CD8-positive, alpha-beta memory T cell (primary cell): ENCODE measurements at regions not wholly inside any gene's neighbourhood (a gene's known extent, or its start where the extent isn't known, plus 50 kb on each side); places are given as distances from the start of the nearest gene placed in this dataset.
"Not testable (repeated sequence)": the region's sequence is repeated elsewhere in the genome, so short reads cannot be mapped to it uniquely, and the experiment has no call there.

Experiments used
- CTCF ChIA-PET: fragments of 350-600 bp; sonication (Branson Sonifier 250); formaldehyde crosslinking; loops from one replicate; lab custom pipeline; 2021; ENCODE audit warnings: antibody characterized with exemption; lab: Charles Lee
- POLR2A ChIA-PET: fragments of 350-600 bp; sonication (Branson Sonifier 250); formaldehyde crosslinking; loops from one replicate; lab custom pipeline; 2021; ENCODE audit warnings: antibody characterized with exemption; lab: Charles Lee
- DNase-seq, 5 donors: peaks; one replicate each; pipeline versions ENCODE4 v3.0.0 to v3.0.0-alpha.2; 2020 to 2022; ENCODE audit warnings: mixed read lengths in 1 of 5
- H3K27ac ChIP-seq: one replicate; pipeline ENCODE4 v1.7.0; 2013; ENCODE audit warnings: low read depth, mild to moderate bottlenecking, low read length, moderate library complexity
- H3K27me3 ChIP-seq: 2 replicates; pipeline ENCODE4 v1.7.0; 2013; ENCODE audit warnings: low read length, mild to moderate bottlenecking; ENCODE audit not compliant: insufficient read depth, poor library complexity, severe bottlenecking
- H3K36me3 ChIP-seq: 2 replicates; pipeline ENCODE4 v1.7.0; 2013; ENCODE audit warnings: mild to moderate bottlenecking, low read length, moderate library complexity; ENCODE audit not compliant: insufficient read depth
- H3K4me1 ChIP-seq: 2 replicates; pipeline ENCODE4 v1.7.0; 2013; ENCODE audit warnings: mild to moderate bottlenecking, low read length, moderate library complexity; ENCODE audit not compliant: insufficient read depth
- H3K4me3 ChIP-seq: 2 replicates; pipeline ENCODE4 v1.7.0; 2013; ENCODE audit warnings: mild to moderate bottlenecking, low read length
- H3K9me3 ChIP-seq: 2 replicates; pipeline ENCODE4 v1.7.0; 2013; ENCODE audit warnings: mild to moderate bottlenecking, low read length
- H3K27ac Mint-ChIP-seq, 8 donors: one replicate each; pipeline ENCODE4 v1.8.0; 2020 to 2021; ENCODE audit warnings: mixed read lengths in 8 of 8, mild to moderate bottlenecking in 6 of 8, inconsistent platforms in 3 of 8, moderate library complexity in 3 of 8
- H3K27me3 Mint-ChIP-seq, 2 donors: one replicate each; pipeline ENCODE4 v1.8.0; 2020 to 2021; ENCODE audit warnings: mixed read lengths in 2 of 2, mild to moderate bottlenecking in 1 of 2, moderate library complexity in 1 of 2
- H3K36me3 Mint-ChIP-seq, 3 donors: one replicate each; pipeline ENCODE4 v1.8.0; 2020 to 2021; ENCODE audit warnings: mixed read lengths in 3 of 3, inconsistent platforms in 1 of 3, mild to moderate bottlenecking in 1 of 3
- H3K4me1 Mint-ChIP-seq, 3 donors: one replicate each; pipeline ENCODE4 v1.8.0; 2020 to 2021; ENCODE audit warnings: mixed read lengths in 3 of 3, inconsistent platforms in 1 of 3, mild to moderate bottlenecking in 1 of 3
- H3K4me3 Mint-ChIP-seq, 7 donors: one replicate each; pipeline ENCODE4 v1.8.0; 2020 to 2021; ENCODE audit warnings: mixed read lengths in 7 of 7, mild to moderate bottlenecking in 6 of 7, moderate library complexity in 4 of 7, inconsistent platforms in 2 of 7
- H3K9me3 Mint-ChIP-seq, 5 donors: one replicate each; pipeline ENCODE4 v1.8.0; 2020 to 2022; ENCODE audit warnings: mixed read lengths in 5 of 5, mild to moderate bottlenecking in 3 of 5, moderate library complexity in 2 of 5, inconsistent platforms in 1 of 5

- H3K4me1 Mint-ChIP-seq, result no peaks in the 10 kb centered on the region
- Histone ChIP-seq H3K9me3 (no peaks in the 10 kb centered on the region), H3K27me3 (no peaks in the 10 kb centered on the region), H3K4me3 (no peak overlapping the region), H3K27ac (no peak overlapping the region), H3K4me1 (no peaks in the 10 kb centered on the region), H3K36me3 (no peaks in the 10 kb centered on the region)
- ChIA-PET CTCF (no interaction called here), POLR2A (no interaction called here)
- no peak overlapping the region for H3K4me3 Mint-ChIP-seq
- H3K9me3 Mint-ChIP-seq, result peaks cover 0 to 7% (median 3%) of the 10 kb centered on the region in 5 donors
- no peak overlapping the region for H3K27ac Mint-ChIP-seq
- no peak for DNase-seq
- no peaks in the 10 kb centered on the region for H3K36me3 Mint-ChIP-seq
- H3K27me3 Mint-ChIP-seq, result peaks cover 0 to 5% of the 10 kb centered on the region in 2 donors
Measured at GRCh38 chr16:73108195-73108963, 60.5 kb upstream of the ZFHX3 start.

- Histone ChIP-seq H3K4me1 (no peaks in the 10 kb centered on the region), H3K4me3 (no peak overlapping the region), H3K27ac (no peak overlapping the region), H3K27me3 (no peaks in the 10 kb centered on the region), H3K9me3 (no peaks in the 10 kb centered on the region), H3K36me3 (no peaks in the 10 kb centered on the region)
- Mint-ChIP-seq H3K27me3 (peaks cover 0 to 7% of the 10 kb centered on the region in 2 donors), H3K4me1 (no peaks in the 10 kb centered on the region), H3K9me3 (peaks cover 0 to 6% (median 2%) of the 10 kb centered on the region in 5 donors), H3K36me3 (no peaks in the 10 kb centered on the region), H3K4me3 (no peak overlapping the region), H3K27ac (no peak overlapping the region)
- POLR2A ChIA-PET, result no interaction called here
- CTCF ChIA-PET, result no interaction called here
- no peak for DNase-seq
Measured at GRCh38 chr16:73107371-73107770, 59.4 kb upstream of the ZFHX3 start.

GRCh38 chr16:73106329-73107034, 58.6 kb upstream of the ZFHX3 start:
- no peak overlapping the region for H3K4me3 Mint-ChIP-seq
- H3K4me1 Mint-ChIP-seq, result no peaks in the 10 kb centered on the region
- H3K9me3 ChIP-seq, result no peaks in the 10 kb centered on the region
- no peak overlapping the region for H3K27ac ChIP-seq
- H3K9me3 Mint-ChIP-seq, result peaks cover 0 to 8% (median 2%) of the 10 kb centered on the region in 5 donors
- peaks cover 0 to 7% of the 10 kb centered on the region in 2 donors for H3K27me3 Mint-ChIP-seq
- H3K4me1 ChIP-seq, result no peaks in the 10 kb centered on the region
- H3K27me3 ChIP-seq, result no peaks in the 10 kb centered on the region
- no peak overlapping the region for H3K27ac Mint-ChIP-seq
- no peaks in the 10 kb centered on the region for H3K36me3 ChIP-seq
- DNase-seq, result no peak
- H3K36me3 Mint-ChIP-seq, result no peaks in the 10 kb centered on the region
- ChIA-PET POLR2A (no interaction called here), CTCF (no interaction called here)
- no peak overlapping the region for H3K4me3 ChIP-seq

- Mint-ChIP-seq H3K27me3 (peaks cover 0 to 7% of the 10 kb centered on the region in 2 donors), H3K27ac (no peak overlapping the region), H3K36me3 (no peaks in the 10 kb centered on the region), H3K4me3 (no peak overlapping the region), H3K9me3 (peaks cover 0 to 8% (median 3%) of the 10 kb centered on the region in 5 donors), H3K4me1 (no peaks in the 10 kb centered on the region)
- POLR2A ChIA-PET, result no interaction called here
- CTCF ChIA-PET, result no interaction called here
- Histone ChIP-seq H3K9me3 (no peaks in the 10 kb centered on the region), H3K27me3 (no peaks in the 10 kb centered on the region), H3K36me3 (no peaks in the 10 kb centered on the region), H3K4me3 (no peak overlapping the region), H3K4me1 (no peaks in the 10 kb centered on the region), H3K27ac (no peak overlapping the region)
- no peak for DNase-seq
Measured at GRCh38 chr16:73101568-73101967, 53.6 kb upstream of the ZFHX3 start.

GRCh38 chr16:73099601-73100000, 51.7 kb upstream of the ZFHX3 start:
- H3K27me3 Mint-ChIP-seq, H3K36me3 ChIP-seq, H3K4me1 Mint-ChIP-seq, DNase-seq, H3K27ac Mint-ChIP-seq, H3K9me3 ChIP-seq, H3K27ac ChIP-seq, H3K27me3 ChIP-seq, H3K36me3 Mint-ChIP-seq, H3K4me3 Mint-ChIP-seq, H3K4me3 ChIP-seq, H3K4me1 ChIP-seq, POLR2A ChIA-PET, CTCF ChIA-PET, H3K9me3 Mint-ChIP-seq: not testable (repeated sequence)
